ENCODE measurements at regions not wholly inside any gene's neighbourhood (a gene's known extent, or its start where the extent isn't known, plus 50 kb on each side); places are given as distances from the start of the nearest gene placed in this dataset.

DNA sequence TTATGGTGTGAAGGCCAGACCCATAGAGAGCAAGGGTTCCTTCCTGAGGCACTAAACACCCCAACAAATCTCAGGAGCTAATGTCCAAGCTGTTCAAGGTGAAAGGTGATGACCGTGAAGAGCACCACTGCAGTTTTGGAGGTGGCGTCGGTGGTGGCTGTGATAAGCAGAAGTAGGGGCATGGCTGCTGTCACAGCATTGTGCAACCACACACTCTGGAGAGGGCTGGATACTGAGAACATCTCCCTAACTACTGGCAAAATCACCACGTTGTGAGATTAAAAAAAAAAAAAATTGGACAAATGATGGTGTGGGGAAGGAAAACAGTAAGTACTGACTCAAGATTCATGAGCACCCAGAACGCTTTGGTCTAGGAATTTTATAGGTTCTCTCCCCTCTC, 156.5 kb downstream of the PJA2 start:
- no peaks in the 10 kb centered on the region for H3K9me1 ChIP-seq (replicated peaks; ENCODE audit: control insufficient read depth, extremely low read depth, insufficient read depth, low read length)
- POLR2A ChIA-PET, result no interaction called here
- TF ChIP-seq, protein P1, sequence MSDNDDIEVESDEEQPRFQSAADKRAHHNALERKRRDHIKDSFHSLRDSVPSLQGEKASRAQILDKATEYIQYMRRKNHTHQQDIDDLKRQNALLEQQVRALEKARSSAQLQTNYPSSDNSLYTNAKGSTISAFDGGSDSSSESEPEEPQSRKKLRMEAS (IDR thresholded peaks at IDR 0.05; ENCODE audit: insufficient read depth, insufficient read length), result no peak
- TF ChIP-seq POLR2AphosphoS5 (IDR thresholded peaks at IDR 0.05; ENCODE audit: insufficient read depth, low read depth, low read length), result no peak
- TF ChIP-seq POLR2A (IDR thresholded peaks at IDR 0.05; ENCODE audit: low read depth, low read length), result no peak
- DNase-seq (ENCODE audit: low read depth, low spot score) (no peak), FAIRE-seq (no peak)
- no peaks in the 10 kb centered on the region for H3K79me2 ChIP-seq (ENCODE audit: control insufficient read depth, insufficient read depth, low read length)
- no peak overlapping the region for H3K9ac ChIP-seq (replicated peaks; ENCODE audit: extremely low read depth, insufficient read depth, low read length)
- H3K4me2 ChIP-seq (ENCODE audit: insufficient read depth, low read length), result no peak overlapping the region
- H2AFZ ChIP-seq (ENCODE audit: low read depth, low read length), result no peak overlapping the region
- no peaks in the 10 kb centered on the region for H3K9me3 ChIP-seq (replicated peaks; ENCODE audit: control insufficient read depth, insufficient read depth, low read length)
- H4K20me1 ChIP-seq (replicated peaks; ENCODE audit: control insufficient read depth, extremely low read depth, insufficient read depth, low read length), result no peaks in the 10 kb centered on the region
- dilution Hi-C loops (cut with MboI; ENCODE audit: extremely low pct_ligation_motif_present, low sequenced_read_pairs), result no loop called here
- H3K27ac ChIP-seq (ENCODE audit: insufficient read depth, low read depth, low read length), result no peak overlapping the region
- no peak overlapping the region for H3K4me3 ChIP-seq (replicated peaks in 1 of 3; ENCODE audit: insufficient read depth in 1 of 3, low read depth in 1 of 3, low read length in 3 of 3)
- no TSS peak for BruUV-seq (replicated peaks)
- intact Hi-C loops (cut with micrococcal nuclease), result no loop called here
- CTCF ChIA-PET, result no interaction called here
- no peaks in the 10 kb centered on the region for H3K4me1 ChIP-seq (ENCODE audit: control insufficient read depth, extremely low read depth, insufficient read depth, low read length)
- H3K27me3 ChIP-seq (ENCODE audit: control insufficient read depth in 2 of 2, insufficient read depth in 2 of 2, low read length in 2 of 2), result no peaks in the 10 kb centered on the region
- H3K36me3 ChIP-seq (ENCODE audit: control insufficient read depth in 2 of 2, extremely low read depth in 1 of 2, insufficient read depth in 2 of 2, low read length in 2 of 2), result no peaks in the 10 kb centered on the region

DNA sequence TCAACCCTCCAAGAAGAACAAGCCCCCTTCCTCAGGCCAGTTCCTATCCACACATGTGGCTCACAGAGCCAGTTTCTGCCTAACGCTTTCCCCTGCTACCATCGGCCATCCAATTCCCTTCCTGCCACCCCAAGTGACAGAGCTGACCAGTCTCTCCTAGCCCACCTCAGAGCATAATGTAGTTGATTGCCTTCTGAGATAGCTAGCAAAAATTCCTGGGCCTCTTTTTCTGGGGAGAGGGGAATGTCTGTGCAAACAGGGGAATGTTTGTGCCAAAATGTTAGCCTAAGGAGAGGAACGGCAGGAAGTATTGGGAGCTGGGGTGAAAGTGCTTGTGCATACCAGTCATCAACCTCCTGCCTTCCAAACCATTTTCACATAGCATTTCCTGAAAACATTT, 157.0 kb downstream of the PJA2 start:
- POLR2A ChIA-PET, result no interaction called here
- dilution Hi-C loops (cut with MboI; ENCODE audit: extremely low pct_ligation_motif_present, low sequenced_read_pairs), result no loop called here
- CTCF ChIA-PET, result no interaction called here

More for the DNA sequence above, 157.0 kb downstream of the PJA2 start:
- Histone ChIP-seq H3K9me1 (replicated peaks; ENCODE audit: control insufficient read depth, extremely low read depth, insufficient read depth, low read length) (no peaks in the 10 kb centered on the region), H3K27me3 (ENCODE audit: control insufficient read depth in 2 of 2, insufficient read depth in 2 of 2, low read length in 2 of 2) (no peaks in the 10 kb centered on the region), H3K4me1 (ENCODE audit: control insufficient read depth, extremely low read depth, insufficient read depth, low read length) (no peaks in the 10 kb centered on the region), H3K79me2 (ENCODE audit: control insufficient read depth, insufficient read depth, low read length) (no peaks in the 10 kb centered on the region), H3K4me3 (replicated peaks in 1 of 3; ENCODE audit: insufficient read depth in 1 of 3, low read depth in 1 of 3, low read length in 3 of 3) (no peak overlapping the region), H3K36me3 (ENCODE audit: control insufficient read depth in 2 of 2, extremely low read depth in 1 of 2, insufficient read depth in 2 of 2, low read length in 2 of 2) (no peaks in the 10 kb centered on the region), H4K20me1 (replicated peaks; ENCODE audit: control insufficient read depth, extremely low read depth, insufficient read depth, low read length) (no peaks in the 10 kb centered on the region), H3K9ac (replicated peaks; ENCODE audit: extremely low read depth, insufficient read depth, low read length) (no peak overlapping the region), H2AFZ (ENCODE audit: low read depth, low read length) (no peak overlapping the region), H3K4me2 (ENCODE audit: insufficient read depth, low read length) (no peak overlapping the region), H3K27ac (ENCODE audit: insufficient read depth, low read depth, low read length) (no peak overlapping the region), H3K9me3 (replicated peaks; ENCODE audit: control insufficient read depth, insufficient read depth, low read length) (no peaks in the 10 kb centered on the region)
- FAIRE-seq, result no peak
- no TSS peak for BruUV-seq (replicated peaks)
- intact Hi-C loops (cut with micrococcal nuclease), result no loop called here
- no peak for DNase-seq (ENCODE audit: low read depth, low spot score)
- TF ChIP-seq JUN (IDR thresholded peaks at IDR 0.05; ENCODE audit: borderline replicate concordance, insufficient read depth, insufficient read length, low read depth) (no peak), EZH2 (IDR thresholded peaks at IDR 0.05; ENCODE audit: borderline replicate concordance, low read depth, low read length, severe bottlenecking) (no peak), POLR2AphosphoS5 (IDR thresholded peaks at IDR 0.05; ENCODE audit: insufficient read depth, low read depth, low read length) (no peak), POLR2A (IDR thresholded peaks at IDR 0.05; ENCODE audit: low read depth, low read length) (no peak), GATA2 (IDR thresholded peaks at IDR 0.05; ENCODE audit: insufficient read depth, insufficient read length, low read depth, low read length) (no peak), FOS (IDR thresholded peaks at IDR 0.05; ENCODE audit: borderline replicate concordance, insufficient read depth, low read length) (no peak), MYC (IDR thresholded peaks at IDR 0.05; ENCODE audit: low read depth, low read length) (no peak)
- TF ChIP-seq, protein P2, sequence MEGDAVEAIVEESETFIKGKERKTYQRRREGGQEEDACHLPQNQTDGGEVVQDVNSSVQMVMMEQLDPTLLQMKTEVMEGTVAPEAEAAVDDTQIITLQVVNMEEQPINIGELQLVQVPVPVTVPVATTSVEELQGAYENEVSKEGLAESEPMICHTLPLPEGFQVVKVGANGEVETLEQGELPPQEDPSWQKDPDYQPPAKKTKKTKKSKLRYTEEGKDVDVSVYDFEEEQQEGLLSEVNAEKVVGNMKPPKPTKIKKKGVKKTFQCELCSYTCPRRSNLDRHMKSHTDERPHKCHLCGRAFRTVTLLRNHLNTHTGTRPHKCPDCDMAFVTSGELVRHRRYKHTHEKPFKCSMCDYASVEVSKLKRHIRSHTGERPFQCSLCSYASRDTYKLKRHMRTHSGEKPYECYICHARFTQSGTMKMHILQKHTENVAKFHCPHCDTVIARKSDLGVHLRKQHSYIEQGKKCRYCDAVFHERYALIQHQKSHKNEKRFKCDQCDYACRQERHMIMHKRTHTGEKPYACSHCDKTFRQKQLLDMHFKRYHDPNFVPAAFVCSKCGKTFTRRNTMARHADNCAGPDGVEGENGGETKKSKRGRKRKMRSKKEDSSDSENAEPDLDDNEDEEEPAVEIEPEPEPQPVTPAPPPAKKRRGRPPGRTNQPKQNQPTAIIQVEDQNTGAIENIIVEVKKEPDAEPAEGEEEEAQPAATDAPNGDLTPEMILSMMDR (IDR thresholded peaks at IDR 0.05; ENCODE audit: extremely low read depth in 1 of 2, insufficient read depth in 1 of 2, low read depth in 1 of 2, low read length in 2 of 2), result no peak
- TF ChIP-seq, protein P1 (IDR thresholded peaks at IDR 0.05; ENCODE audit: insufficient read depth, insufficient read length), result no peak
